ENCODE measurements at regions not wholly inside any gene's neighbourhood (a gene's known extent, or its start where the extent isn't known, plus 50 kb on each side); places are given as distances from the start of the nearest gene placed in this dataset.

- H2AFZ ChIP-seq (ENCODE audit: low read depth) = no peak overlapping the region
- H3K36me3 ChIP-seq (ENCODE audit: insufficient read depth) = no peaks in the 10 kb centered on the region
- H3K4me2 ChIP-seq = no peak overlapping the region
- no peak overlapping the region for H3K27ac ChIP-seq
- no peak overlapping the region for H3K4me3 ChIP-seq (IDR thresholded peaks at IDR 0.05; ENCODE audit: insufficient read depth, low read depth, low read length)
- H3K4me1 ChIP-seq (ENCODE audit: low read depth, poor library complexity, severe bottlenecking) = peaks cover 5% of the 10 kb centered on the region
- H4K20me1 ChIP-seq (ENCODE audit: insufficient read depth) = no peaks in the 10 kb centered on the region
- H3K27me3 ChIP-seq (ENCODE audit: insufficient read depth, low read depth) = no peaks in the 10 kb centered on the region
- no peak for TF ChIP-seq CTCF (conservative IDR thresholded peaks at IDR 0.05; ENCODE audit: low read depth, low read length)
- H3K9ac ChIP-seq = no peak overlapping the region
- no peaks in the 10 kb centered on the region for H3K79me2 ChIP-seq (ENCODE audit: insufficient read depth, low read depth)
Measured at GRCh38 chr6:126701676-126702560, 362.0 kb downstream of the CENPW start.

- H2AFZ ChIP-seq (ENCODE audit: low read depth) = no peak overlapping the region
Measured at GRCh38 chr6:126716032-126716431, 376.1 kb downstream of the CENPW start.

GRCh38 chr6:126716826-126717509 lies 377.1 kb downstream of the CENPW start:
- Histone ChIP-seq H3K27ac (no peak overlapping the region), H3K79me2 (ENCODE audit: insufficient read depth, low read depth) (no peaks in the 10 kb centered on the region), H4K20me1 (ENCODE audit: insufficient read depth) (no peaks in the 10 kb centered on the region), H3K4me3 (IDR thresholded peaks at IDR 0.05; ENCODE audit: insufficient read depth, low read depth, low read length) (no peak overlapping the region), H3K4me2 (no peak overlapping the region), H3K4me1 (ENCODE audit: low read depth, poor library complexity, severe bottlenecking) (no peaks in the 10 kb centered on the region), H3K27me3 (ENCODE audit: insufficient read depth, low read depth) (no peaks in the 10 kb centered on the region), H3K9ac (no peak overlapping the region), H3K36me3 (ENCODE audit: insufficient read depth) (no peaks in the 10 kb centered on the region), H2AFZ (ENCODE audit: low read depth) (no peak overlapping the region)
- no peak for TF ChIP-seq CTCF (conservative IDR thresholded peaks at IDR 0.05; ENCODE audit: low read depth, low read length)

More at GRCh38 chr6:126716032-126716431, 376.1 kb downstream of the CENPW start:
- TF ChIP-seq CTCF (conservative IDR thresholded peaks at IDR 0.05; ENCODE audit: low read depth, low read length) = no peak
- H3K27ac ChIP-seq = no peak overlapping the region
- H4K20me1 ChIP-seq (ENCODE audit: insufficient read depth) = no peaks in the 10 kb centered on the region
- H3K27me3 ChIP-seq (ENCODE audit: insufficient read depth, low read depth) = no peaks in the 10 kb centered on the region
- no peaks in the 10 kb centered on the region for H3K79me2 ChIP-seq (ENCODE audit: insufficient read depth, low read depth)
- H3K9ac ChIP-seq = no peak overlapping the region
- H3K4me2 ChIP-seq = no peak overlapping the region
- no peak overlapping the region for H3K4me3 ChIP-seq (IDR thresholded peaks at IDR 0.05; ENCODE audit: insufficient read depth, low read depth, low read length)
- H3K36me3 ChIP-seq (ENCODE audit: insufficient read depth) = no peaks in the 10 kb centered on the region
- H3K4me1 ChIP-seq (ENCODE audit: low read depth, poor library complexity, severe bottlenecking) = no peaks in the 10 kb centered on the region

GRCh38 chr6:126718600-126719327 lies 378.8 kb downstream of the CENPW start:
- Histone ChIP-seq H3K9ac (no peak overlapping the region), H3K36me3 (ENCODE audit: insufficient read depth) (no peaks in the 10 kb centered on the region), H3K4me1 (ENCODE audit: low read depth, poor library complexity, severe bottlenecking) (no peaks in the 10 kb centered on the region), H4K20me1 (ENCODE audit: insufficient read depth) (no peaks in the 10 kb centered on the region), H3K27me3 (ENCODE audit: insufficient read depth, low read depth) (no peaks in the 10 kb centered on the region), H3K4me3 (IDR thresholded peaks at IDR 0.05; ENCODE audit: insufficient read depth, low read depth, low read length) (no peak overlapping the region), H3K27ac (no peak overlapping the region), H3K79me2 (ENCODE audit: insufficient read depth, low read depth) (no peaks in the 10 kb centered on the region), H3K4me2 (no peak overlapping the region), H2AFZ (ENCODE audit: low read depth) (no peak overlapping the region)
- TF ChIP-seq CTCF (conservative IDR thresholded peaks at IDR 0.05; ENCODE audit: low read depth, low read length) = no peak
